B cell (primary cell): ENCODE measurements at regions not wholly inside any gene's neighbourhood (a gene's known extent, or its start where the extent isn't known, plus 50 kb on each side); places are given as distances from the start of the nearest gene placed in this dataset.

Source experiments
- ATAC-seq: fragments of 200-7000 bp; cut with Tn5 transposase; one replicate; pipeline ENCODE4 v1.10.0; 2021; ENCODE audit warnings: low read depth, mild to moderate bottlenecking, moderate number of reproducible peaks, moderate library complexity
- CTCF ChIA-PET: fragments of 350-600 bp; sonication (Branson Sonifier 250); formaldehyde crosslinking; loops from one replicate; lab custom pipeline; 2021; ENCODE audit warnings: antibody characterized with exemption, inconsistent platforms; lab: Charles Lee
- POLR2A ChIA-PET: fragments of 350-600 bp; sonication (Branson Sonifier 250); formaldehyde crosslinking; loops from one replicate; lab custom pipeline; 2021; ENCODE audit warnings: antibody characterized with exemption; lab: Charles Lee
- DNase-seq: peaks from one replicate; pipeline ENCODE4 v3.0.0; 2013
- H2AFZ ChIP-seq: 2 replicates; pipeline ENCODE4 v1.6.1; 2012; ENCODE audit warnings: mild to moderate bottlenecking, low read depth, low read length; ENCODE audit not compliant: insufficient read depth, poor library complexity, severe bottlenecking
- H3K27ac ChIP-seq, 2 donors: 1 replicate in 1 of 2; 2 replicates in 1 of 2; pipeline ENCODE4 v1.5.1; 2012 to 2013; ENCODE audit warnings: low read length in 2 of 2, mild to moderate bottlenecking in 2 of 2, moderate library complexity in 1 of 2
- H3K27me3 ChIP-seq, 4 experiments: fragments of 200-600 bp in 1 of 4; sonication (generic) in 1 of 4; replicated peaks in 1 of 4; 1 replicate in 2 of 4; 2 replicates in 2 of 4; pipeline versions ENCODE4 v1.6.1 to v1.7.0; 2013 to 2016; ENCODE audit warnings: low read length in 3 of 4, mild to moderate bottlenecking in 2 of 4, mixed read lengths in 1 of 4, moderate library complexity in 1 of 4; ENCODE audit not compliant: insufficient read depth in 4 of 4, control insufficient read depth in 3 of 4; ENCODE audit errors: control extremely low read depth in 1 of 4
- H3K36me3 ChIP-seq, 2 experiments: replicated peaks in 1 of 2; 1 replicate in 1 of 2; 2 replicates in 1 of 2; pipeline versions ENCODE4 v1.6.1 to v1.7.1; 2013; ENCODE audit warnings: low read length in 1 of 2; ENCODE audit not compliant: insufficient read depth in 2 of 2, control insufficient read depth in 1 of 2; ENCODE audit errors: control extremely low read depth in 1 of 2, extremely low read depth in 1 of 2
- H3K4me1 ChIP-seq, 2 donors: fragments of 200-600 bp in 1 of 2; sonication (generic) in 1 of 2; 1 replicate in 1 of 2; 2 replicates in 1 of 2; pipeline versions ENCODE4 v1.5.1 to v1.6.1; 2013 to 2017; ENCODE audit warnings: low read length in 2 of 2; ENCODE audit not compliant: control insufficient read depth in 2 of 2, insufficient read depth in 2 of 2
- H3K4me2 ChIP-seq: replicated peaks from 2 replicates; pipeline ENCODE3; 2012; ENCODE audit warnings: mild to moderate bottlenecking, low read depth, low read length; ENCODE audit not compliant: poor library complexity, severe bottlenecking
- H3K4me3 ChIP-seq, 5 experiments: fragments of 200-600 bp in 1 of 5; sonication (generic) in 1 of 5; 1 replicate in 3 of 5; 2 replicates in 2 of 5; pipeline versions ENCODE4 v1.5.1 to v1.7.0; 2011 to 2016; ENCODE audit warnings: low read length in 4 of 5, mild to moderate bottlenecking in 4 of 5, low read depth in 2 of 5, control low read depth in 1 of 5, moderate library complexity in 1 of 5; ENCODE audit not compliant: insufficient read depth in 1 of 5; ENCODE audit errors: control extremely low read depth in 1 of 5, extremely low read depth in 1 of 5
- H3K79me2 ChIP-seq: fragments of 200-600 bp; sonication (generic); one replicate; pipeline ENCODE4 v1.6.0; 2016; ENCODE audit warnings: low read length; ENCODE audit not compliant: control insufficient read depth, insufficient read depth
- H3K9ac ChIP-seq: fragments of 200-600 bp; sonication (generic); 2 replicates; pipeline ENCODE4 v1.6.1; 2017; ENCODE audit warnings: mild to moderate bottlenecking, low read length, moderate library complexity
- H3K9me3 ChIP-seq, 3 donors: one replicate each; pipeline versions ENCODE4 v1.6.1 to v1.7.1; 2013; ENCODE audit warnings: low read length in 2 of 3; ENCODE audit not compliant: control insufficient read depth in 2 of 3, insufficient read depth in 1 of 3; ENCODE audit errors: control extremely low read depth in 1 of 3
- H4K20me1 ChIP-seq: 2 replicates; pipeline ENCODE4 v1.6.0; 2012; ENCODE audit warnings: mild to moderate bottlenecking, low read length; ENCODE audit not compliant: insufficient read depth, control insufficient read depth, poor library complexity, severe bottlenecking
- H3K27ac Mint-ChIP-seq: one replicate; pipeline ENCODE4 v1.8.0; 2021; ENCODE audit warnings: mixed read lengths
- H3K27me3 Mint-ChIP-seq: one replicate; pipeline ENCODE4 v1.8.0; 2021; ENCODE audit warnings: mixed read lengths
- H3K4me1 Mint-ChIP-seq: one replicate; pipeline ENCODE4 v1.8.0; 2021; ENCODE audit warnings: mixed read lengths
- H3K4me3 Mint-ChIP-seq: one replicate; pipeline ENCODE4 v1.8.0; 2021; ENCODE audit warnings: mixed read lengths
- H3K9me3 Mint-ChIP-seq: one replicate; pipeline ENCODE4 v1.8.0; 2022; ENCODE audit warnings: mixed read lengths; ENCODE audit not compliant: insufficient read depth
- EZH2 ChIP-seq: IDR thresholded peaks from 2 replicates; pipeline ENCODE4 v1.6.1; 2012; ENCODE audit warnings: borderline replicate concordance, low read depth, mild to moderate bottlenecking, moderate library complexity, low read length; ENCODE audit not compliant: insufficient read depth, poor library complexity, severe bottlenecking
- WGBS: methylation state at CpG from one replicate; pipeline ENCODE4 v1.1.5; 2013; ENCODE audit warnings: missing lambda C conversion rate; ENCODE audit not compliant: insufficient coverage; 5-methylcytosine and 5-hydroxymethylcytosine counted together
- intact Hi-C: fragments of 100-400 bp; cut with micrococcal nuclease; formaldehyde crosslinking; loops from one replicate; pipeline ENCODE4 v1.10.0; 2022
- TF ChIP-seq, protein P1 (sequence below): fragments of 200-600 bp; IDR thresholded peaks from one replicate; pipeline ENCODE4 v1.8.0; 2022; ENCODE audit warnings: antibody characterized with exemption, mild to moderate bottlenecking

DNA sequence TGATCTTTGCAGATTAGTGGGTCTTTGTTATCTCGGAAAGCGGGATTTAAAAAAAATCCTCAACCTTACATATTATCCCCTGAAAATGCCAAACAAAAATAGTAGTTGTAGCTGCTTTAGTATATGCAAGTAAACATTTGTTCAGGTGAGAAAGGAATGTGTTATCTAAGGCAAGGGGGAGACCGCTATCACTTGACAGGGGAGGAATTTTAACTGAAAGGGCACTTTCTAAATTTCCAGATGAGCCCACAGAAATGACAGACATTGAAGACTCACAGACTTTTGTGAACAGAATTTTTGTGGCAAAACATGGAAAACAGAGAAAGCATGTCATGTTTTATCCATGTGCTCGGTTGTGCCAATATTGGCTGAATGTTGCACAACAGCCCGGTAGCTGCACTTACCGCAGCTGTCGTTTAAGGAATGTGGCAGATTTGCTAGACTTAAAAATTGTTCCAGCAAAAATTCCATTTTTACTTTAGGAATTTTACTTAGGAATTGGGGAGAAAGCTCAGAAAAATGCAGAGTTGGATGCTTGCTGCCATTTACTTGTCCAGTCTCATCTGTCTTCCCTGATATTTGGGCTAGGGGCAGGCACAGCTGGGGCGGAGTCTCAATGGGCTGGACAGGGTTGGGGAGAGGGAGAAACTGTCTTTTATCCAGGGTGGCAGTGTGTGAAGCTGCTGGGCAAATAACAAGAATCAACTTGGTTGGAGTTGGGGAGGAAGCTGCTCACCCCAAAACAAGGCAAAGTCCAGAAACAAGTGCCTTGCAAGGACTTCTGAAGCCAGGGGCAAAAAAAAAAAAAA is 94.6 kb upstream of the RPS6KA3 start:
- H3K27ac Mint-ChIP-seq = no peak overlapping the region
- ChIA-PET POLR2A (no interaction called here), CTCF (no interaction called here)
- Histone ChIP-seq H3K27ac (no peak overlapping the region), H3K36me3 (no peaks in the 10 kb centered on the region), H3K79me2 (no peaks in the 10 kb centered on the region), H3K4me2 (no peak overlapping the region), H3K4me3 (no peak overlapping the region), H3K4me1 (no peaks in the 10 kb centered on the region), H2AFZ (no peak overlapping the region), H3K27me3 (no peaks in the 10 kb centered on the region), H3K9ac (no peak overlapping the region), H4K20me1 (no peaks in the 10 kb centered on the region), H3K9me3 (no peaks in the 10 kb centered on the region)
- ATAC-seq (no peak), DNase-seq (no peak)
- intact Hi-C loops = no loop called here
- H3K4me3 Mint-ChIP-seq = no peak overlapping the region
- no peak for TF ChIP-seq EZH2
- TF ChIP-seq, protein P1, sequence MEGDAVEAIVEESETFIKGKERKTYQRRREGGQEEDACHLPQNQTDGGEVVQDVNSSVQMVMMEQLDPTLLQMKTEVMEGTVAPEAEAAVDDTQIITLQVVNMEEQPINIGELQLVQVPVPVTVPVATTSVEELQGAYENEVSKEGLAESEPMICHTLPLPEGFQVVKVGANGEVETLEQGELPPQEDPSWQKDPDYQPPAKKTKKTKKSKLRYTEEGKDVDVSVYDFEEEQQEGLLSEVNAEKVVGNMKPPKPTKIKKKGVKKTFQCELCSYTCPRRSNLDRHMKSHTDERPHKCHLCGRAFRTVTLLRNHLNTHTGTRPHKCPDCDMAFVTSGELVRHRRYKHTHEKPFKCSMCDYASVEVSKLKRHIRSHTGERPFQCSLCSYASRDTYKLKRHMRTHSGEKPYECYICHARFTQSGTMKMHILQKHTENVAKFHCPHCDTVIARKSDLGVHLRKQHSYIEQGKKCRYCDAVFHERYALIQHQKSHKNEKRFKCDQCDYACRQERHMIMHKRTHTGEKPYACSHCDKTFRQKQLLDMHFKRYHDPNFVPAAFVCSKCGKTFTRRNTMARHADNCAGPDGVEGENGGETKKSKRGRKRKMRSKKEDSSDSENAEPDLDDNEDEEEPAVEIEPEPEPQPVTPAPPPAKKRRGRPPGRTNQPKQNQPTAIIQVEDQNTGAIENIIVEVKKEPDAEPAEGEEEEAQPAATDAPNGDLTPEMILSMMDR = no peak
- H3K27me3 Mint-ChIP-seq = peaks cover 2% of the 10 kb centered on the region
- 100% methylated on average over 1 of the region's 8 CpGs for WGBS
- H3K9me3 Mint-ChIP-seq = no peaks in the 10 kb centered on the region
- no peaks in the 10 kb centered on the region for H3K4me1 Mint-ChIP-seq

DNA sequence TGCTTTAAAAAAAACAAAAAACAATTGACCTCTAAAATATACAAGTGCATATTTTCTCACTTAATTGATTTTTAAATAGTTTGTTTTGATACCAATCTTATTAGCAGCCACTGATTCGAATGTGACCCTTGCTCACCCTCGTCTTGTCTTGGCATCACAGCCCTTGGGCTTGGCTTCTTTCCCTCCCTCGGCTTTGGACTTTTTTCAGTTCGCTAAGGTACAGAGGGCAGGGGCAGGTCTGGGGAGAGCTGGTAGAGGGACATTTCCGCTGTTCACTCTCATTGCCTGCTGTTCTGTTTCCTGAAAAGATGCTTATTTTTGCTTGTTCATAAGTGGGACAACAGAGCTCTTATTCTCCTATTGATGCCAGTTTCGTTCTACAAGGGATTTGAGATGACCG is 88.5 kb upstream of the RPS6KA3 start:
- Mint-ChIP-seq H3K27ac (no peak overlapping the region), H3K27me3 (no peaks in the 10 kb centered on the region), H3K4me1 (no peaks in the 10 kb centered on the region), H3K9me3 (no peaks in the 10 kb centered on the region), H3K4me3 (no peak overlapping the region)
- no peak overlapping the region for H3K9ac ChIP-seq
- no peaks in the 10 kb centered on the region for H3K36me3 ChIP-seq
- WGBS = no CpG with 5 or more reads among the region's 7 CpGs
- ChIA-PET CTCF (no interaction called here), POLR2A (no interaction called here)
- no peak overlapping the region for H3K4me3 ChIP-seq
- H3K4me2 ChIP-seq = no peak overlapping the region
- H3K79me2 ChIP-seq = no peaks in the 10 kb centered on the region
- H3K9me3 ChIP-seq = no peaks in the 10 kb centered on the region
- intact Hi-C loops = no loop called here
- ATAC-seq = no peak
- no peak overlapping the region for H2AFZ ChIP-seq
- H3K4me1 ChIP-seq = no peaks in the 10 kb centered on the region
- no peak overlapping the region for H3K27ac ChIP-seq
- no peaks in the 10 kb centered on the region for H4K20me1 ChIP-seq
- H3K27me3 ChIP-seq = no peaks in the 10 kb centered on the region
- TF ChIP-seq, protein P1 = no peak
- no peak for TF ChIP-seq EZH2
- DNase-seq = no peak
